A673 (cell line): ENCODE measurements at regions not wholly inside any gene's neighbourhood (a gene's known extent, or its start where the extent isn't known, plus 50 kb on each side); places are given as distances from the start of the nearest gene placed in this dataset.

Source experiments
- BruUV-seq: library from RNA; stranded (reverse); fragments of 400-500 nt; replicated peaks from 2 replicates; lab custom pipeline; 2021; lab: Mats Ljungman, UMichigan
- CTCF ChIA-PET: fragments of 300-600 bp; sonication (Branson Sonifier 250); formaldehyde crosslinking; loops from one replicate; lab custom pipeline; 2022; ENCODE audit warnings: antibody characterized with exemption; lab: Charles Lee
- POLR2A ChIA-PET: fragments of 300-600 bp; sonication (Branson Sonifier 250); formaldehyde crosslinking; loops from one replicate; lab custom pipeline; 2022; ENCODE audit warnings: antibody characterized with exemption; ENCODE audit not compliant: low non-redundant PET; lab: Charles Lee
- DNase-seq: peaks from one replicate; pipeline ENCODE4 v3.0.0-alpha.2; 2015; ENCODE audit warnings: low spot score
- H3K27ac ChIP-seq: fragments of 200-600 bp; sonication (generic); 2 replicates; pipeline ENCODE4 v1.5.1; 2016; ENCODE audit warnings: mixed run types, low read depth, mild to moderate bottlenecking, mixed read lengths, antibody characterized with exemption, low read length; ENCODE audit not compliant: poor library complexity, severe bottlenecking
- H3K27me3 ChIP-seq: fragments of 200-600 bp; sonication (generic); replicated peaks from 2 replicates; pipeline ENCODE4 v1.6.1; 2017; ENCODE audit warnings: mixed run types, low read depth, mild to moderate bottlenecking, mixed read lengths, antibody characterized with exemption, low read length; ENCODE audit not compliant: insufficient read depth, poor library complexity
- H3K36me3 ChIP-seq: fragments of 200-600 bp; sonication (generic); 2 replicates; pipeline ENCODE4 v1.6.1; 2016; ENCODE audit warnings: mixed run types, mild to moderate bottlenecking, mixed read lengths, antibody characterized with exemption, low read length; ENCODE audit not compliant: insufficient read depth, poor library complexity, severe bottlenecking
- H3K4me1 ChIP-seq: fragments of 200-600 bp; sonication (generic); 2 replicates; pipeline ENCODE4 v1.6.1; 2017; ENCODE audit warnings: mixed run types, mild to moderate bottlenecking, mixed read lengths, antibody characterized with exemption, low read length; ENCODE audit not compliant: insufficient read depth, poor library complexity, severe bottlenecking
- H3K4me3 ChIP-seq: fragments of 200-600 bp; sonication (generic); 2 replicates; pipeline ENCODE4 v1.5.1; 2016; ENCODE audit warnings: low read depth, mixed run types, mild to moderate bottlenecking, mixed read lengths, low read length; ENCODE audit not compliant: poor library complexity, severe bottlenecking
- H3K9me3 ChIP-seq: fragments of 200-600 bp; sonication (generic); 2 replicates; pipeline ENCODE4 v1.6.1; 2016; ENCODE audit warnings: mixed run types, low read depth, mild to moderate bottlenecking, mixed read lengths, antibody characterized with exemption, low read length; ENCODE audit not compliant: poor library complexity, severe bottlenecking
- EZH2 ChIP-seq: fragments of 200-600 bp; sonication (generic); IDR thresholded peaks from 2 replicates; pipeline ENCODE4 v1.6.1; 2017; ENCODE audit warnings: borderline replicate concordance, low read depth, mild to moderate bottlenecking, mixed read lengths, antibody characterized with exemption, low read length; ENCODE audit not compliant: poor library complexity, severe bottlenecking
- intact Hi-C: fragments of 100-400 bp; cut with micrococcal nuclease; formaldehyde crosslinking; loops from one replicate; pipeline ENCODE4 v1.10.0; 2022; ENCODE audit not compliant: unreplicated experiment
- TF ChIP-seq, protein P1 (sequence below): fragments of 300-800, 200-600 bp; sonication (generic); conservative IDR thresholded peaks from 2 replicates; pipeline ENCODE4 v1.5.1; 2017; ENCODE audit warnings: low read depth, mild to moderate bottlenecking, antibody characterized with exemption, low read length, moderate library complexity, mixed read lengths

DNA sequence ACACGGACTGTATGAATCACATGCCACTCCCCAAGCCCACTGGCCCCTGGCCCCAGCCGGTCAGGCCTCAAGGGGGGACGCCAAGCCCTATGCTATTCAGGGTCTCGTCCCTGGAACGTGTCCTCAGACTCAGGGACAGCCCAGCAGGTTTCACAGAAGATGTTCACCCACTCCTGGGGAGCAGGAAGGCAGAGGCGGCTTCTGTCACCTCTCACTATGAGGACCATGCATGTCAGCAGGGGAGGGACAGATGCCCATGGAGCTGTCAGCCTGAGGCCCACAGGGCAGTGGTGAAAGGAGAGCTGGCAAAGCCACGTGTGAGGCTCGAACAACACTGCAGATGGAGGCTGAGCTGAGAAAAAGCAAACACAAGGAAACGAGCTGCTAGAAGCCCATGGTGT is 192.0 kb downstream of the SHANK2 start:
- no peak overlapping the region for H3K4me3 ChIP-seq
- BruUV-seq: no TSS peak
- POLR2A ChIA-PET: no interaction called here
- no peak for DNase-seq
- H3K9me3 ChIP-seq: no peaks in the 10 kb centered on the region
- TF ChIP-seq, protein P1, sequence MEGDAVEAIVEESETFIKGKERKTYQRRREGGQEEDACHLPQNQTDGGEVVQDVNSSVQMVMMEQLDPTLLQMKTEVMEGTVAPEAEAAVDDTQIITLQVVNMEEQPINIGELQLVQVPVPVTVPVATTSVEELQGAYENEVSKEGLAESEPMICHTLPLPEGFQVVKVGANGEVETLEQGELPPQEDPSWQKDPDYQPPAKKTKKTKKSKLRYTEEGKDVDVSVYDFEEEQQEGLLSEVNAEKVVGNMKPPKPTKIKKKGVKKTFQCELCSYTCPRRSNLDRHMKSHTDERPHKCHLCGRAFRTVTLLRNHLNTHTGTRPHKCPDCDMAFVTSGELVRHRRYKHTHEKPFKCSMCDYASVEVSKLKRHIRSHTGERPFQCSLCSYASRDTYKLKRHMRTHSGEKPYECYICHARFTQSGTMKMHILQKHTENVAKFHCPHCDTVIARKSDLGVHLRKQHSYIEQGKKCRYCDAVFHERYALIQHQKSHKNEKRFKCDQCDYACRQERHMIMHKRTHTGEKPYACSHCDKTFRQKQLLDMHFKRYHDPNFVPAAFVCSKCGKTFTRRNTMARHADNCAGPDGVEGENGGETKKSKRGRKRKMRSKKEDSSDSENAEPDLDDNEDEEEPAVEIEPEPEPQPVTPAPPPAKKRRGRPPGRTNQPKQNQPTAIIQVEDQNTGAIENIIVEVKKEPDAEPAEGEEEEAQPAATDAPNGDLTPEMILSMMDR: no peak
- TF ChIP-seq EZH2: no peak
- H3K36me3 ChIP-seq: no peaks in the 10 kb centered on the region
- CTCF ChIA-PET: no interaction called here
- H3K27me3 ChIP-seq: peaks cover 4% of the 10 kb centered on the region
- no peaks in the 10 kb centered on the region for H3K4me1 ChIP-seq
- no peak overlapping the region for H3K27ac ChIP-seq
- intact Hi-C loops: no loop called here

DNA sequence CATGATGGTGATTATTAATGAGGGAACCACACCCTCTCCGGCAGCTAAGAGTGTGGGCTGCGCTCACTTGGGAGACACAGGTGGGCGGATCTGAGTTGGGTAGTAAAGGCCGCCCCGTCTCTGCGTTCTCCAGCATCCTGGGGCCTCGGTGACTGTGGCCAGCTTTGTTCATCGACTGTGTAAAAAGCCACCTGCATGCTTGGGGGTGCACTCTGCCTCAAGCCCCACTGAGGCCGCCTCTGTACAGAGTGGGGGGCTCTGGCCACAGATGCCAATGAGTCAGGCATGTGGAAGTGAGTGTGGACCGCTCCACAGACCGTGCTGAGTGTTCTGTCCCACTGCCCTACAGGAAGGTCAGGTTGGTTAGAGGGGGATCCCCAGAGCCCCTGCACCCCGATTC is 192.7 kb downstream of the SHANK2 start:
- no peak for DNase-seq
- no peak overlapping the region for H3K4me3 ChIP-seq
- POLR2A ChIA-PET: no interaction called here
- peaks cover 4% of the 10 kb centered on the region for H3K27me3 ChIP-seq
- CTCF ChIA-PET: no interaction called here
- TF ChIP-seq EZH2: no peak
- TF ChIP-seq, protein P1: no peak
- no peaks in the 10 kb centered on the region for H3K4me1 ChIP-seq
- H3K9me3 ChIP-seq: no peaks in the 10 kb centered on the region
- no TSS peak for BruUV-seq
- H3K27ac ChIP-seq: no peak overlapping the region
- H3K36me3 ChIP-seq: no peaks in the 10 kb centered on the region
- intact Hi-C loops: no loop called here

DNA sequence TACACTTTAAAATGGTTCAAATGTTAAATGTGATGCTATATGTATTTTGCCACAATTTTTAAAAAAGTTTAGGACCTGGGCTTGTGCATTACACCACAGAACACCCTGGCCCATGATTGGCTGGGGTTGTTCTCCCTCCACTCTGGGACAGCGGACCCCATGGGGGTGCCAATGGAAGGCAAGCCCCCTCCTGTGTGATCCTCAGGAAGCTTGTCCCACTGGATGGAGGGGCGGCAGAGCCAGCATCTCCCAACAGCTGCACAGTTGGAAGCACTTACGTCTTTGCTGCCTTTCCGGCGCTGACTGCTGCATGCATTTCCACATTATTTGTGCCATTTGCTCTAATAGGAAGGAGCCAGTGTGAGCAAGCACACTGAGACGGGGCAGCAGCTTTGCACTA is 196.5 kb downstream of the SHANK2 start:
- Histone ChIP-seq H3K27me3 (no peaks in the 10 kb centered on the region), H3K9me3 (no peaks in the 10 kb centered on the region), H3K4me1 (no peaks in the 10 kb centered on the region), H3K36me3 (no peaks in the 10 kb centered on the region), H3K4me3 (no peak overlapping the region), H3K27ac (no peak overlapping the region)
- no peak for TF ChIP-seq EZH2
- TF ChIP-seq, protein P1: no peak
- DNase-seq: no peak
- intact Hi-C loops: no loop called here
- ChIA-PET POLR2A (no interaction called here), CTCF (no interaction called here)
- BruUV-seq: no TSS peak
